ENCODE measurements at regions not wholly inside any gene's neighbourhood (a gene's known extent, or its start where the extent isn't known, plus 50 kb on each side); places are given as distances from the start of the nearest gene placed in this dataset.

- no peak for TF ChIP-seq CTCF (conservative IDR thresholded peaks at IDR 0.05; ENCODE audit: low read depth, low read length)
- no peak for TF ChIP-seq EZH2phosphoT487 (IDR thresholded peaks at IDR 0.05; ENCODE audit: borderline replicate concordance, low read length)
- TF ChIP-seq EZH2 (IDR thresholded peaks at IDR 0.05; ENCODE audit: low read length, unreplicated experiment) = no peak
Observed at GRCh38 chr2:120445449-120446143, 99.7 kb downstream of the INHBB start.

Measured in PC-3 (cell line).